ENCODE measurements at regions not wholly inside any gene's neighbourhood (a gene's known extent, or its start where the extent isn't known, plus 50 kb on each side); places are given as distances from the start of the nearest gene placed in this dataset.

DNA sequence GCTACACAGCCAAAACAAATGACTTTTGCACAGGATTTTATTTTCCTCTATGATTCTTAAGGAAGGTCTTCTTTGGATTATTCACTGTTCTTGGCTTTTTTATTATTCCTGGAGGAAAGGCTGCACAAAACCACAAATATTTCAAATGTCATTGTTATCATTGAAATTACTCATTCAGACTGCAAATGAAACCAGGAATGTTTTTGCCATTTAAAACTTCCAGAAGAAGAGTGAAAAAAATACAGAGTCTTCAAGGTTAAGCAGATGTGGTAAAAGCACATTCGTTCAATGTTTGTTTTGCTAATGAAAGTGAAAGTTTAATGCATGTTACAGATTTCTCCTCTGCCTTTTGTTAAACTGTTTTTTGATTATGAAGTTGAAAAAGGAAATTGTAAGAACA, 238.2 kb downstream of the TLE4 start:
- DNase-seq = no peak

DNA sequence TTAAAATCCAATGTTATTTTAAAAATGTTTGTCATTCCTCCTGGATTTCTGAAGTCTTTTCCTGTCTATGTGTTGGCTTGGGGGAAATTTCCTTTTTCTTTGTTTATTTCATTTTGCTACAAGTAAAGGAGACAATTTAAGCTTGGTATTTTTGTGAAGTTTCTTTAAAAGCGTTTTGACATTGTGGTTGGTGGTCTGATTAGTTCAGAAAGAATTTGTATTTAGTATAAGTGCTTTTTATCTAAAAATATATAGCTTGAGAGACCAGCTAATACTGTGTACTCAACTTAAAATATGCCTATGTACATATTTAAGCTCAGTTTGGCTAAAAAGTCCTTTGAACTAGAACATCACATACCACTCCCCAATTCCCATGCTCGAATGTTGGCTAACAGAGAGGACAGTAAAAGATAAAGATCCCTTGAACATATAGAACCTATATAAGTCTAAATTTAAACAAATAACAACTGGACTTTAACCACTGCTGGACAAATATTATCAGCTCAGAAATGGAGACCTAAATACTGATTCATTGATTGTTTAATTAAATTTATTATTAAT, 237.6 kb downstream of the TLE4 start:
- DNase-seq = no peak

DNA sequence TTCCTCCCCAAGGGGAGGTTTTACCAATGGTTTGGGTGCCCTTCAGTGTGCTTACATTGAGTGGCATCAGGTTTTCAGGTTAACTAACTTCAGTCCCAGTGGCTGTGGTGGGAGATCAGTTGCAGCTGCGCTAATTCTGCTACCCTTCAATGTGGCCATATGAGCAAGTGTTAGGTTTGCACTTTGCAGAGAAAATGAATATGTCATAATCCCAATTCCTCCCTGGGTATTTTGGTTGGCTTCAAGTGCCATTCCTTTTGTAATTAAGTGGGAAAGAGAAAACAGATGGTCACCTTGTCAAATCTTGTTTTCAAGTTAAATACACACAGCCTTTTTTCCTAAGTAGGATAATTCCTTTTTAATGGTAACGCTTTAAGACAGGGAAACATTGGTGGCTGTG, 236.2 kb downstream of the TLE4 start:
- DNase-seq = peak; percentile 44

DNA sequence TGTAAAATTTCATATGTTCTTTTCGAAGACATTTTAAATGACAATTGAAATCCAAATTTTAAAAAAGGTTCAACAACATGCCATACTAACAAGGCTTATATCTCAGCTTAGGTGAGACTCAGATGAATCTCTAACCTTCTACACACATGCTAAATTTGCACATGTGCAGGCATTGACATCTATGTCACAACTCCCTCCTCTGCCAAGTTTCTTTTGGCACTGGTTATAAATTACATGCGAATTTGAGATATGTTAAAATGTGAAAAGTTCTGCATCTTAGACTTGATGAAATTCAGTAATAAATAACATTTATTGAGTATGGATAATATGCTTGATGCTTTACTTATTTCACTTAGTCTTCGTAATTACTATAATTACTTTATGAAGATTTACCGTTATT, 234.3 kb downstream of the TLE4 start:
- no peak for DNase-seq

DNA sequence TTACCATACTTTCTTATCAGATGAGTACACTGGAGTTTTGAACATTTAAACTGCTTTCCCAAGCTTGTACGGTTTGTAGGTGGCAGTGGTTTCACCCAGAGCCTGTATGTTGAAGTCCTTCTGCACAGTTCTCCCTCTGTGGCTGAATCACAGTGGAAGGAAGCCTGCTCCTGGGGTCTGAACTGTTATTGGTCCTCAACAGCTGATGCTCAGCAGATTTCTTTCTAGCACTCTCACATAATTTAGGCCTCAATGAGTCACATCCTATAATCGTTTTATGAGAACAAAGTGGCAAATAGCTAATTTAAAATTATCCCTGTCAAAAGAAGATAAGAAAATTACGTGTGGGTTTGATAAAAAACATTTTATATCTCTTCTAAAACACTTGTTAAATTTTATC, 229.7 kb downstream of the TLE4 start:
- DNase-seq = no peak

DNA sequence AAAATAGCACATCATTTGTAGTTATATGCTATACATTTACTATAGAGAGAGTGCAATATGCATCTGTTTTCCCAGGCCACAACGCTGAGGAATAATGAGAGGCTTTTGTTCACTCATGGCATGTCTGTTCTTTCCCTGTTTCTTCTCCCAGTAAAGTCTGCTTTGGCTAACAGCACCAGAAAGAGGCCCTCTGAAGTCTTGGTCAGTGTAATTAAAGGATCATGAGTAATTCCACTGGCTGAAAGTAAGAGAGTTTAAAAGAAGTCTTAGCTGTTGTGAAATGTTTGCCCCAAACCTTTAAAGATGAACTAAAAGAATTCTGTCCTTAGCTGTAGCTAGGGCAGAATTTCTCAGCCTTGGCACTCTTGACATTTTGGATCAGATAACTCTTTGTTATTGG, 228.8 kb downstream of the TLE4 start:
- no peak for DNase-seq

DNA sequence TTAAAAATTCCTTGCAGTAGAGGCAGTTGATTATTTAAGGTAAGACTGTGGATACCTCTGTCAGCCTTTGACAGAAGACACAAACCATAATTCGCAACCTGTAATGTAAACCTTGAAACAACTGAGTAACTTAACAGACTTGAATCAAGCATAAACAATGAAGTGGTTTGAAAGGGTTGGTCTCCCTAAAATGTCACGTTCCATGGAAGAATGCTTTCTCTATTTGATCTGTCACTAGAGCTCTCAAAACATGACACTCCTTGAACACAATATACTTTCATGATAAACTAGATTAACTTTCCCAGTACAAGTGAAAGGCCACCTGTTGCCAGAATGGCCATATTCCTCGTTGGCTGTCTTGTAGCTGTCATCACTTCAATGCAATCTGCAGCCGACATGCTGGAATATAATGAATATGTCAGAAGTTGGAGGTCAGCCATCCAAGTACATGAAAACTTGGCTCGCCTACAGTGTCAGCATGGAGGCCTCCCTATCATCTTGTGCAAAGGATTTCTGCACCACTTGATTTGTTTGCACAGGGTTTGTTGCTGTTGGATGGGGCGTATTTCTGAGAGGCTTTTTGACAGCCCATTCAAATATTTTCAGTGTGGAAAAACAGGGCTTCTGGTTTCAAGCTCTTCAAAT, 228.0 kb downstream of the TLE4 start:
- DNase-seq = peak; percentile 76

DNA sequence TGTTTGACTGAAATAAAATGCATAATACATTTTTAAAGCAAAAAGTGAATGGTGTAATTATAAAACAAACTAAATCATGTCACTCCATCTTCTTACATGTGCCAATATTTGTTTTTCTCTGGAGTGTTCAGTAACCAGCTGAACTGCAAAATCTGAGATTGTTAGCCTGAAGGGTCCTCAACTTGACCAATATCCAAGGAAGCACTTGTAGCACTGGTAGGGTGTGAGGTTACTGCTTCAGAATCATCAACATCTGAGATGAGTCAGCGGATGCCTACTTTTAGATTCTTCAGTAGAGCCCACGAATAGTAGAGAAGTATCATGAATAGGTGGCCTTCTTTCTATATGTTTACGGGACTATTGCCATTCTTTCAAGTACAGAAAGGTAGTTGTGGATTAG, 226.7 kb downstream of the TLE4 start:
- DNase-seq = no peak

DNA sequence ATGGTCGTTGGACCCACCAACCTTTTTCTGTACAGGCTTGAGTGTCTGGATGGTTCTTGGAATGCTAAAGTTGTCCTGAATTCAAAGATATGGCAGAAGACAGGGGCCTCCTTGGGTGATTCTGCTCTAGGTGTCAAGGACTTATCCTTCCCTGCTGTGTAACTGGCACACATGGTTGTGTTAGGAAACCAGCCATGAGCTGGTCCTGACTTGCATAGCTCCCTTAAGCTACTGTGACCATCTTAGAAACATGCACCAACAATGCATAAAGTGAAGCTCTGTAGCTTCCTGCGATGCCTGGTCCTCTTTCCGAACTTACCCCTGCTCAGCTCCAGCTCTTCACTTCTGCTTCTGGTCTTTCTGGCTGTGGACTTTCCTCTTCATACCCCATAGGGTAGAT, 224.6 kb downstream of the TLE4 start:
- DNase-seq = no peak

DNA sequence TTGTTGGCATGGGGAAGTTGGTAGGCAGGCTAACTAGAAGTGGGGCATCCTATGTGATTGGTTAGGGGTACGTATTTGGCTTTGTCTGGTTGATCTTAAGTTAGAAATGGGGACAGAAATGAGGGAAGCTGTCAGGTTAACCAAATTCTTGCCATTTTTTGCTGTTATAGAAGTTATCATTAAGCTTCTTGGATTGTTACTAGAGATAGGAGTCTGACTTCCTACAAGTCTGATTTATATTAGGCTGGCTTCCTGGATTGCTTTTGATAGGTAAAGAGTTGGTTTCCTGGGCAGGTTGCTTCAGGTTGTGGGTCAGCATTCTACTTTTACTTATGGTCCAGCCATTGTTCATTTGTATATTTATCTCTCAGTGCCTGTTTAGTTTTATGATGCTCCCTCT, 216.9 kb downstream of the TLE4 start:
- no peak for DNase-seq

DNA sequence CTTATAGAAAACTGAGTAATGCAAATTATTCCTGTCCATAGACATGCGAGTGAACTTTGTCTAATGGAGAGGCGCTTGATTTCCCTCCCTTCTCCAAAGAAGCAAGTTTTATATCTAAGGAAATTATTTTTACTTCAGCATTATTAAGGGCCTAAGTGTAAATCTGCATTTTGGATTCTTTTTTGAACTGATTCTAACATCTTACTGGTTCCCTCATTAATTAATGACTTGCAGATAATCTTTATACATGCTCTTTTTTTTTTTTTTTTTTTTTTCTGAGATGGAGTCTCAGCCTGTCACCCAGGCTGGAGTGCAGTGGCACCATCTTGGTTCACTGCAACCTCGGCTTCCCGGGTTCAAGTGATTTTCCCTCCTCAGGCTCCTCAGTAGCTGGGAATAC, 209.5 kb downstream of the TLE4 start:
- DNase-seq = no peak

DNA sequence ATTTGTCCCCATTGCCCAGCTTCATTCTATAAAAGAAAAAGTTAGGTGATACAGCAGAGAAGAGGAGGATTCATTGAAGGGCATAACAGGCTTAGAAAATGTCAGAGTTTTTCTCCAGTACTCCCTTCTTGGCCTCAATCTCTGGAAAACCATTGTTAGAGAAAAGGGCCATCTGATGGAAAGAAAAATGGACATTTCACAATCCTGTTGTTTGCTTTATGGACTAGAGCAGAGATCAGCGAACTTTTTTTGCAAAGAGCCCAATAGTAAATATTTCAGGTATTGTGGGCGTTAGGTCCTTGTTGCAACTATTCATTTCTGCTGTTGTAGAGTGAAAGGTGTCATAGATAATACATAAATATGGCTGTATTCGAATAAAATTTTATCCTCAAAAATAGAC, 208.8 kb downstream of the TLE4 start:
- no peak for DNase-seq

DNA sequence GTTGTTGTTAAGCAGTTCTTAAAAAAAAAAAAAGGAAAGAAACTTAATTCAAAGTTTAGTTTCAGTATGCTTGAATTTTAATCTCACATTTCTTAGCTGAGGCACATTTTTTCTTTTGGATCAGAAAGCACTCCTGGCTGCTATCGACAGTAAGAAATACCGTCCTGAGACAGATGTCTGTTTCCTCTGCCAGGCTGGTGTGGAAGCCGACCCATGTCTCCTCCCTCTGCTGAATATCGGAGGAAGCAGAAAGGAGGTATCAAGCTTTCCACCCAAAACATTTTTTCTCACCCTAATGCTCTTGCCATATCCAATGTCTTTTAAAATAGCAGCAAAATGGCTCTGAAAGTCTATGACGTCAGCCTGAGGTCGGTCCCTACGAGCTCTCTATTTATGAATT, 208.1 kb downstream of the TLE4 start:
- DNase-seq = no peak

DNA sequence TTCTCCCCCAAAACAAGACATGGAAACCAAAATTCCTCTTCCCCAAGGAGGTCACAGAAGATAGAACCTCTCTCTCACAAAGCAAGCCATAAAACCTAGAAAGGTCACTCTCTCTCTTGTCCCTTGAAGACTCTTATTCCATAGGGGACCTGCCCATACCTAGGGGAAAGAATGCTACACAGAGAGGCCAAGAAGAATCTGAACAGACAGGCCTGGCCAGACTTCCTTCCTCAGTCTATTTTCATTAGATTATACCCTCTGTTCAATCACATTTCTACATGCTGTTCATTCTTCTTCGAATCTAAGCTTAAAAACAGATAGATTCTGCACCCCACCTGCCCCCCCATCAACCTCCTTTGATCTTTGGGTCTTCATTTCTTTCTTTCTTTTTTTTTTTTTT, 206.8 kb downstream of the TLE4 start:
- DNase-seq = no peak

DNA sequence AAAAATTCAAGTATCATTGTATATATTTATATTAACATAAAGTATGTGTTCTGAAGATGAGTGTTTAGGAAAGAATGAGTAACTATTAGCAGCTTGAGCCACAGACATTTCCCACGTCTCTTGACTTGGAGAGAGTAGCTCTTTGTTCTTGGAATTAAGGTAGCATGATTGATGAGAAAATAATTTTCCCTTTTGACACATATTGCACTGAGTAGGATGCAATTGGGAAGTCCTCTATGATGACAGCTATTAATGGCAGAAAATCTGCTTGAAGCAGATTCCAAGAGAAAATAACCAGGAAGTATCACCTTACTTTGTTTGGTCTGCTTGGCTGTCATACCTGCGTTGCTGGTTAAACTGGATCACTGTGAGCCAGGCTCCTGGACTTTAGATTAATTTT, 204.8 kb downstream of the TLE4 start:
- DNase-seq = no peak
